ENCODE measurements at regions not wholly inside any gene's neighbourhood (a gene's known extent, or its start where the extent isn't known, plus 50 kb on each side); places are given as distances from the start of the nearest gene placed in this dataset.

DNA sequence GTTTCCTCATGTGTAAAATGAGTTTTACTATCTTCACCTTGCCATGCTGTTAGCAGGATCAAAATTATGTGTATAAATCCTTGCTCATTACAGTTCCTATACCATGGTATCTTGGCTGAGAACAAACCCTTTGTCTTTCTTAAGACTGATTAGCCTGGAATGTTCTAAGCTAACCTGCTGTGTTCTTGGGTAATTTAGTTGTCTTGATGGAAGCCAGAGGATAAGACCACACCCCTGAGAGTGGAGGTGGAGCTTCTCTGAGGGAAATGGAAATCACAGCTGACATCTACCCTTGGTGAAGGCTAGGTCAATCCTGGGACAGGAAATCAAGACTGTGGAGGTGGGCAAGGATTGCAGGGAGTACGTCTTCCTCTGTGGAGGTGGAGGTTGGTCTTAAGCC lies 206.1 kb upstream of the ARHGAP20 start:
- TF ChIP-seq, protein P1, sequence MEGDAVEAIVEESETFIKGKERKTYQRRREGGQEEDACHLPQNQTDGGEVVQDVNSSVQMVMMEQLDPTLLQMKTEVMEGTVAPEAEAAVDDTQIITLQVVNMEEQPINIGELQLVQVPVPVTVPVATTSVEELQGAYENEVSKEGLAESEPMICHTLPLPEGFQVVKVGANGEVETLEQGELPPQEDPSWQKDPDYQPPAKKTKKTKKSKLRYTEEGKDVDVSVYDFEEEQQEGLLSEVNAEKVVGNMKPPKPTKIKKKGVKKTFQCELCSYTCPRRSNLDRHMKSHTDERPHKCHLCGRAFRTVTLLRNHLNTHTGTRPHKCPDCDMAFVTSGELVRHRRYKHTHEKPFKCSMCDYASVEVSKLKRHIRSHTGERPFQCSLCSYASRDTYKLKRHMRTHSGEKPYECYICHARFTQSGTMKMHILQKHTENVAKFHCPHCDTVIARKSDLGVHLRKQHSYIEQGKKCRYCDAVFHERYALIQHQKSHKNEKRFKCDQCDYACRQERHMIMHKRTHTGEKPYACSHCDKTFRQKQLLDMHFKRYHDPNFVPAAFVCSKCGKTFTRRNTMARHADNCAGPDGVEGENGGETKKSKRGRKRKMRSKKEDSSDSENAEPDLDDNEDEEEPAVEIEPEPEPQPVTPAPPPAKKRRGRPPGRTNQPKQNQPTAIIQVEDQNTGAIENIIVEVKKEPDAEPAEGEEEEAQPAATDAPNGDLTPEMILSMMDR (IDR thresholded peaks at IDR 0.05) = no peak
- TF ChIP-seq POLR2A (IDR thresholded peaks at IDR 0.05) = no peak

All from testis (tissue), 2 donors.